Neural cell (in vitro differentiated cells): ENCODE measurements at regions not wholly inside any gene's neighbourhood (a gene's known extent, or its start where the extent isn't known, plus 50 kb on each side); places are given as distances from the start of the nearest gene placed in this dataset.

ENCODE experiments used
- H2AFZ ChIP-seq: fragments of 200-600, 300-800 bp; sonication (generic), shearing (Covaris generic); 2 replicates; pipeline ENCODE4 v1.6.0; 2014; ENCODE audit warnings: low read depth, mild to moderate bottlenecking, antibody characterized with exemption, low read length, moderate library complexity
- H3F3A ChIP-seq: fragments of 200-600 bp; shearing (Covaris generic); 2 replicates; pipeline ENCODE4 v1.6.1; 2016; ENCODE audit warnings: mild to moderate bottlenecking, moderate library complexity, mixed read lengths, antibody characterized with exemption, low read length; ENCODE audit not compliant: insufficient read depth, poor library complexity, severe bottlenecking
- H3K27ac ChIP-seq: fragments of 200-600, 300-800 bp; sonication (generic), shearing (Covaris generic); 2 replicates; pipeline ENCODE4 v1.5.1; 2014; ENCODE audit warnings: mild to moderate bottlenecking, low read length, moderate library complexity
- H3K27me3 ChIP-seq: fragments of 300-800, 200-600 bp; sonication (generic), shearing (Covaris generic); 2 replicates; pipeline ENCODE4 v1.6.0; 2014; ENCODE audit warnings: mild to moderate bottlenecking, low read depth, low read length, moderate library complexity; ENCODE audit not compliant: insufficient read depth
- H3K36me3 ChIP-seq: fragments of 300-800, 200-600 bp; sonication (generic), shearing (Covaris generic); 2 replicates; pipeline ENCODE4 v1.5.1; 2014; ENCODE audit warnings: mild to moderate bottlenecking, antibody characterized with exemption, low read length, moderate library complexity; ENCODE audit not compliant: insufficient read depth
- H3K4me2 ChIP-seq: fragments of 300-800, 200-600 bp; sonication (generic), shearing (Covaris generic); 2 replicates; pipeline ENCODE4 v1.6.0; 2014; ENCODE audit warnings: mild to moderate bottlenecking, low read length
- H3K4me3 ChIP-seq: fragments of 300-800, 200-600 bp; sonication (generic), shearing (Covaris generic); 2 replicates; pipeline ENCODE4 v1.5.1; 2014; ENCODE audit warnings: mild to moderate bottlenecking, low read length, moderate library complexity
- H3K79me2 ChIP-seq: fragments of 200-600 bp; shearing (Covaris generic); replicated peaks from 2 replicates; pipeline ENCODE4 v1.6.0; 2014; ENCODE audit warnings: mild to moderate bottlenecking, low read length, moderate library complexity; ENCODE audit not compliant: insufficient read depth
- H3K9ac ChIP-seq: fragments of 300-800, 200-600 bp; sonication (generic), shearing (Covaris generic); 2 replicates; pipeline ENCODE4 v1.6.1; 2016; ENCODE audit warnings: mild to moderate bottlenecking, low read length, mixed read lengths
- H3K9me2 ChIP-seq: fragments of 200-600 bp; shearing (Covaris generic); 2 replicates; pipeline ENCODE4 v1.6.1; 2016; ENCODE audit warnings: mild to moderate bottlenecking, low read length, mixed read lengths; ENCODE audit not compliant: insufficient read depth
- H3K9me3 ChIP-seq: fragments of 200-600, 300-800 bp; sonication (generic), shearing (Covaris generic); 2 replicates; pipeline ENCODE4 v1.6.1; 2016; ENCODE audit warnings: mild to moderate bottlenecking, mixed run types, low read length, moderate library complexity, mixed read lengths
- H4K20me1 ChIP-seq: fragments of 200-600 bp; shearing (Covaris generic); 2 replicates; pipeline ENCODE4 v1.6.1; 2016; ENCODE audit warnings: mild to moderate bottlenecking, mixed run types; ENCODE audit not compliant: insufficient read depth
- CTCF ChIP-seq: fragments of 450-650 bp; IDR thresholded peaks from 2 replicates; pipeline ENCODE4 v1.5.1; 2014; ENCODE audit warnings: antibody characterized with exemption, mild to moderate bottlenecking, moderate library complexity; ENCODE audit not compliant: poor library complexity, severe bottlenecking
- EP300 ChIP-seq: fragments of 450-650 bp; conservative IDR thresholded peaks from 2 replicates; pipeline ENCODE4 v1.6.1; 2014; ENCODE audit warnings: antibody characterized with exemption, mild to moderate bottlenecking, moderate library complexity; ENCODE audit not compliant: poor library complexity, severe bottlenecking
- EZH2 ChIP-seq: fragments of 200-600, 300-800 bp; shearing (Covaris generic), sonication (generic); IDR thresholded peaks from 2 replicates; pipeline ENCODE4 v1.6.1; 2014; ENCODE audit warnings: antibody characterized with exemption, low read length, borderline replicate concordance, mild to moderate bottlenecking; ENCODE audit not compliant: insufficient read depth, poor library complexity, severe bottlenecking
- MXI1 ChIP-seq: fragments of 450-650 bp; conservative IDR thresholded peaks from 2 replicates; pipeline ENCODE4 v1.6.1; 2014; ENCODE audit warnings: antibody characterized with exemption, mild to moderate bottlenecking; ENCODE audit not compliant: poor library complexity, severe bottlenecking
- POLR2AphosphoS5 ChIP-seq: IDR thresholded peaks from 2 replicates; pipeline ENCODE4 v1.6.1; 2012
- RAD21 ChIP-seq: fragments of 450-650 bp; conservative IDR thresholded peaks from 2 replicates; pipeline ENCODE4 v1.6.1; 2014; ENCODE audit warnings: antibody characterized with exemption, mild to moderate bottlenecking, moderate library complexity
- REST ChIP-seq: IDR thresholded peaks from 2 replicates; pipeline ENCODE4 v1.6.1; 2012; ENCODE audit warnings: borderline replicate concordance
- SMC3 ChIP-seq: fragments of 450-650 bp; conservative IDR thresholded peaks from 2 replicates; pipeline ENCODE4 v1.6.1; 2014; ENCODE audit warnings: antibody characterized with exemption, mild to moderate bottlenecking, moderate library complexity; ENCODE audit not compliant: poor library complexity
- TAF1 ChIP-seq: IDR thresholded peaks from 2 replicates; pipeline ENCODE4 v1.6.1; 2012; ENCODE audit warnings: low read depth

DNA sequence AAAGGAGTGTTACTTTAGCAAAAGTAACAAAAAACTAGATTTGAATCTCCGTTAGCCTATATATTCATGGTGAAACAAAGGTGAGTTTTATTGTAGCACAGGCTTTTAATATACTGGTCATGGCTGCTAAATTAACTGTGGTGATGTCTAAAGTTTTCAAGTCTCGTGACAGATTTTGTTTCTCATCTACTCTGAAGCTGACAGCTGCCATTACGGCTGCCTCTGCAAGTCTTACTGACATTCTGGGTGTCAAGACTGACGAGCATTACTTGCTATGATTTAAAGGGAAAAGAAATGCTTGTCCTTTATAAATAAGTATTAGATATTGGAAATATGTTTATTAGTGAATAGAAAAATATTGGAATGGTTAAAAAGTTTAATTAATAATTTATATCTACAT, 207.7 kb downstream of the DSEL start:
- H3F3A ChIP-seq: no peaks in the 10 kb centered on the region
- H3K79me2 ChIP-seq: no peaks in the 10 kb centered on the region
- no peaks in the 10 kb centered on the region for H3K9me2 ChIP-seq
- peak overlapping the region; percentile 41 for H3K4me3 ChIP-seq
- TF ChIP-seq MXI1: no peak
- no peak for TF ChIP-seq TAF1
- TF ChIP-seq POLR2AphosphoS5: peak; percentile 53
- TF ChIP-seq EP300: peak; percentile 91
- TF ChIP-seq SMC3: no peak
- TF ChIP-seq EZH2: no peak
- TF ChIP-seq REST: no peak
- no peak for TF ChIP-seq RAD21
- TF ChIP-seq CTCF: no peak
- peak overlapping the region; percentile 26 for H3K27ac ChIP-seq
- no peaks in the 10 kb centered on the region for H3K27me3 ChIP-seq
- no peak overlapping the region for H3K9ac ChIP-seq
- H2AFZ ChIP-seq: no peak overlapping the region
- H3K36me3 ChIP-seq: no peaks in the 10 kb centered on the region
- H3K4me2 ChIP-seq: peak overlapping the region; percentile 42
- no peaks in the 10 kb centered on the region for H4K20me1 ChIP-seq
- no peaks in the 10 kb centered on the region for H3K9me3 ChIP-seq

- Histone ChIP-seq H3K27me3 (no peaks in the 10 kb centered on the region), H2AFZ (no peak overlapping the region), H3K4me2 (no peak overlapping the region), H4K20me1 (no peaks in the 10 kb centered on the region), H3K36me3 (no peaks in the 10 kb centered on the region), H3K9me3 (no peaks in the 10 kb centered on the region), H3K27ac (no peak overlapping the region), H3K9me2 (no peaks in the 10 kb centered on the region), H3K4me3 (no peak overlapping the region), H3F3A (no peaks in the 10 kb centered on the region), H3K9ac (no peak overlapping the region), H3K79me2 (no peaks in the 10 kb centered on the region)
- TF ChIP-seq EZH2 (no peak), EP300 (no peak), CTCF (no peak), MXI1 (no peak), SMC3 (no peak), TAF1 (no peak), POLR2AphosphoS5 (no peak), REST (no peak)
Observed at GRCh38 chr18:67305466-67305865, 211.1 kb downstream of the DSEL start.
